ENCODE measurements at regions not wholly inside any gene's neighbourhood (a gene's known extent, or its start where the extent isn't known, plus 50 kb on each side); places are given as distances from the start of the nearest gene placed in this dataset.
"Not testable (repeated sequence)": the region's sequence is repeated elsewhere in the genome, so short reads cannot be mapped to it uniquely, and the experiment has no call there.

DNA sequence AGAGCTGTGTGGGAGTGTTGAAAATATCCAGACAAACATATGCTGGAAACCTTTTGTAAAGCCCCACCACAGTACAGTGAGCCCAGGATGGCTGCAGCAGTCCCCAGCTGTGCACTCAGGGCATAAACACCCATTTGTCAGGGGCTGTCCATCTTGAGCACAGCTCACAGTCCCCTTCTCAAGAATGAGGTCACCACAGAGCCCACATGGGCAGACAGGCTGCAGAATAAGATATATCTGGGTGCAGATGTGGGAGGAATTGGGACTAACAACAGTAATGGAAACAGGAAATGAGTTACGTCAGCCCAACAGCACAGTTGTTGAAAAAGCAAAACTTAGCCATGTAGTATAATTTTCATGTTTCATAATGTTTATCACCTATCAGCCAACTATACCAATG is 219.6 kb downstream of the ETAA1 start:
- TF ChIP-seq, protein P1, sequence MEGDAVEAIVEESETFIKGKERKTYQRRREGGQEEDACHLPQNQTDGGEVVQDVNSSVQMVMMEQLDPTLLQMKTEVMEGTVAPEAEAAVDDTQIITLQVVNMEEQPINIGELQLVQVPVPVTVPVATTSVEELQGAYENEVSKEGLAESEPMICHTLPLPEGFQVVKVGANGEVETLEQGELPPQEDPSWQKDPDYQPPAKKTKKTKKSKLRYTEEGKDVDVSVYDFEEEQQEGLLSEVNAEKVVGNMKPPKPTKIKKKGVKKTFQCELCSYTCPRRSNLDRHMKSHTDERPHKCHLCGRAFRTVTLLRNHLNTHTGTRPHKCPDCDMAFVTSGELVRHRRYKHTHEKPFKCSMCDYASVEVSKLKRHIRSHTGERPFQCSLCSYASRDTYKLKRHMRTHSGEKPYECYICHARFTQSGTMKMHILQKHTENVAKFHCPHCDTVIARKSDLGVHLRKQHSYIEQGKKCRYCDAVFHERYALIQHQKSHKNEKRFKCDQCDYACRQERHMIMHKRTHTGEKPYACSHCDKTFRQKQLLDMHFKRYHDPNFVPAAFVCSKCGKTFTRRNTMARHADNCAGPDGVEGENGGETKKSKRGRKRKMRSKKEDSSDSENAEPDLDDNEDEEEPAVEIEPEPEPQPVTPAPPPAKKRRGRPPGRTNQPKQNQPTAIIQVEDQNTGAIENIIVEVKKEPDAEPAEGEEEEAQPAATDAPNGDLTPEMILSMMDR (IDR thresholded peaks at IDR 0.05): no peak
- TF ChIP-seq ZFX (IDR thresholded peaks at IDR 0.05; ENCODE audit: borderline replicate concordance): no peak
- no peak overlapping the region for H3K27ac ChIP-seq

DNA sequence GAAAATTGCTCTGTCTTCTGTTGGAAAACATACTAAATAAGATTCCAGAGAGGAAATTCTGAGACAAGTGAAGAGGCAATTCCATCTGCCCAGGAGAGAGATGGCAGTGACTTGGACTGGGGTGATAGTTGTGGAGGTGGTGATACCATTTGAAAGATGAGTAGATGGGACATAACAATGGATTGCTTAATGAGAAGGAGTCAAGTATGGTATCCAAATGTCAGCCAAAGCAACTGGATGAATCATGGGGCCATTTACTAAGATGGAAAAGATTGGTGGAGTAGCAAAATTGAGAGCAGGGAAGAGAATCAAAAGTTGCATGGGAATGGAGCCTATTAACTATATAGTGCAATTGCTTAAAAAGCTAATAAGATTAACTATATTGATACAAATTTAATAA is 222.1 kb downstream of the ETAA1 start:
- H3K27ac ChIP-seq: no peak overlapping the region

DNA sequence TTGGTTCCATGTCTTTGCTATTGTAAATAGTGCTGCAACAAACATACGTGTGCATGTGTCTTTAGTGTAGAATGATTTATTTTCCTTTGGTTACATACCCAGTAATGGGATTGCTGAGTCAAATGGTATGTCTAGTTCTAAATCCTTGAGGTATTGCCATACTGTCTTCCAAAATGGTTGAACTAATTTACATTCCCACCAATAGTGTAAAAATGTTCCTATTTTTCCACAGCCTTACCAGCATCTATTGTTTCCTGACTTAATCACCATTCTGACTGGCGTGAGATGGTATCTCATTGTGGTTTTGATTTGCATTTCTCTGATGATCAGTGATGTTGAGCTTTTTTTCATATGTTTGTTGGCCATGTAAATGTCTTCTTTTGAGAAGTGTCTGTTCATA is 226.6 kb downstream of the ETAA1 start:
- H3K27ac ChIP-seq: not testable (repeated sequence)

More for the DNA sequence above, 222.1 kb downstream of the ETAA1 start:
- TF ChIP-seq, protein P1 (IDR thresholded peaks at IDR 0.05): no peak

DNA sequence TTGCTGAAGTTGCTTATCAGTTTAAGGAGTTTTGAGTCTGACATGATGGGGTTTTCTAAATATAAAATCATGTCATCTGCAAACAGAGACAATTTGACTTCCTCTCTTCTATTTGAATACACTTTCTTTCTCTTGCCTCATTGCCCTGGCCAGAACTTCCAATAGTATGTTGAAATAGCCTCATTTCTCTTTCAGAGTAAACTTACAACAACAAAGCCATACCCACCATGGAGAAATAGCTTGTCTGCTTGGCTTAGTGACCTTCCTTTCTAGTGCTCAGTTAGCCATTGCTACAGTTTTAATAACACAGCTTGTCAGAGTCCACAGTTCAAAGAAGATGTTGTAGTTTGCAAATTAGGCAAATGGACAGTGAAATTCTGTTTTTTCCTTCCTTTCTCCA is 228.0 kb downstream of the ETAA1 start:
- H3K27ac ChIP-seq: no peak overlapping the region
- TF ChIP-seq, protein P1 (IDR thresholded peaks at IDR 0.05): no peak
- no peak for TF ChIP-seq ZFX (IDR thresholded peaks at IDR 0.05; ENCODE audit: borderline replicate concordance)

DNA sequence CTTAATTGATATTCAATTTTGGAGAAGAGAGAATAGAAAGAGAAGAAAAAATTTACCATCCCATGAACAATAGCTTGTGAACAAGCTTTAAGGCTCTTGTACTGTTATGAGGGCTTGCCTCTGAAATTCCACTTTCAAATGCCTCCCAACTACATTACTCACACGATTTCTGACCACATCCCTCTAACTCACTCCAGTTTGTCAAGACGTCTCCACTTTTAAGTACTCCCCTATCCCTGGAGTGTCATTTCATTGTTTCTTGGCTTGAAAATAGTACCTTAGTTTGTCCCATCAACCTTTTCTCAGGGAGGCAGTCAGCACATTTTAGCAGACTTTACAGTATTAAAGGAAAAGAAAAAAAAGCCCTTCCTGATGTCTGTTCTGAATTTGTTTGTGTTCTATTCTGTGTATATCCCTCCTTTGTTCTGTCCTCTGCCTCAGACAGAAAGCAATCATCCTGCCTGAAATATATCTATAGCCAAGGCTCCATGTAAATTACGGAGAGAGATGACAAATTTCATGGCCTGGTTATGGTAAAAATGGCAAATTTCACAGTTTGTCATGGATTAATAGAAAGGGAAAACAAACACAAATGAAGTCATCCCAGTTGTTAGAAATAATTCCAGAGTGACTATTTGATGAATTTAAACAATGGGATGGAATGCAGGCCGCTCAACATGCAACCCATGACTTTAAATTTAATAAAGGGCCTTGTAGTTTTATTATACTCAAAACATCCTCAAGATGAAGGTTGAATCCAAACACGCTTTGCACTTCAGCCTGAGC is 228.8 kb downstream of the ETAA1 start:
- no peak overlapping the region for H3K27ac ChIP-seq
- TF ChIP-seq, protein P1 (IDR thresholded peaks at IDR 0.05): no peak
- TF ChIP-seq ZFX (IDR thresholded peaks at IDR 0.05; ENCODE audit: borderline replicate concordance): no peak

DNA sequence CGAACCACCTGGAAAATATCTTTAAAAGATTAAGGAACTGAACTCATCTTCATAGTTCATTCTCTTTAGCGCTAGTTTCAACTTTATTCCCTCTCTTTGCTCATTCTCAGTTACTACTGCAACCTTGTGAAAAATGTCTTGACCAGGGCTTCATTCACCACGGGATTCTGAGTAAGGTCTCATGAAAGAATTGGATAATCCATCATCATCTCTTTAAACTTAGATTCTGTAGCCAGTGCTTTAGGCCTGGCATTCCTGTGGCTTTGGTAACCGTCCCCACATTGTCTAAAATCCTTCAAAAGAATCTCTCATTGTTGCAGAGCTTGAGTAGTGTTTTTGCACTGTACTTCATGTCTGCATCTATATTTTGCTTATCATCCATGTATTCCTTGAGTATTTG is 229.5 kb downstream of the ETAA1 start:
- H3K27ac ChIP-seq: no peak overlapping the region
- TF ChIP-seq, protein P1 (IDR thresholded peaks at IDR 0.05): no peak
- TF ChIP-seq ZFX (IDR thresholded peaks at IDR 0.05; ENCODE audit: borderline replicate concordance): no peak

DNA sequence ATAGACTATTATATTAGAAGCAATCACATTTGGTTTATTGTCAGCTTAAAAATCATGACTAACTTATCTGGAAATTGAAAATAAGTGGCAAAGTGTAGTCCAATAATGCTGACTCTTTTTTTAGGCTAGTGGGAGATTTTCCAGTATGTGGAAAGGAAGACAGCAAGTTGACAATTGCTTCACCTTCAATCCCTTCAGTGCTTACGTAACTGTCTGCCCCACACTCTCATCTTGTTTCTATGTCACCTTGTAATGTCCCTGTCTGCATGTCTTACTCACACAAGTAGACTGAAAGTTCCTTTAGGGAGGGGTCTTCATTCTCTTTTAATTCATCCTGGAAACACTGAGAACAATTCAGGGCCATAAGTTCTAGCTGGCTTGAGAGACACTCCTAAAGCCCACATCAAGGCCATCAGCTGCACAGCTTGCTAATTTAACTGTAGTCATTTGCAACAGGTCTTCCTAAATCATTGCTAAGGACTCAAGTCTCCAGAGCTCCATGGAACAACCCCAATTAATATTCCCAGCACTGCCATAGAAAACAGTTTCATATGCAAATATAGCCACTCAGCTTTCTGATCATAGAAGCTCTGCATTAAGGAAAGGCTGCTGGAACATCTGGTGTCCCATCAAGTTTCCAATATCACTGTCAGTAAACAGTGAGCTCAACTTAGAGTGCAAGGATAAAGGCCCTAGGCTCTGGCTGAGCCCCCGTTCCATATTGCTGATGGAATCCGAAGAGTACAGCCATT is 230.5 kb downstream of the ETAA1 start:
- TF ChIP-seq, protein P1 (IDR thresholded peaks at IDR 0.05): no peak
- H3K27ac ChIP-seq: no peak overlapping the region

All from 22Rv1 (cell line).